GM12801 (cell line): ENCODE measurements at regions not wholly inside any gene's neighbourhood (a gene's known extent, or its start where the extent isn't known, plus 50 kb on each side); places are given as distances from the start of the nearest gene placed in this dataset.

Experiments used
- CTCF ChIP-seq: IDR thresholded peaks from one replicate; pipeline ENCODE4 v1.5.1; 2011; ENCODE audit warnings: control low read depth; ENCODE audit not compliant: insufficient read length; ENCODE audit errors: extremely low read depth

GRCh38 chr7:86956567-86956966 is 102.9 kb downstream of the ELAPOR2 start:
- TF ChIP-seq CTCF, result no peak

- TF ChIP-seq CTCF, result no peak
These were observed 103.5 kb downstream of the ELAPOR2 start for GRCh38 chr7:86955895-86956503.

- no peak for TF ChIP-seq CTCF
These were observed 104.5 kb downstream of the ELAPOR2 start for GRCh38 chr7:86954971-86955370.

GRCh38 chr7:86953653-86954336 is 105.7 kb downstream of the ELAPOR2 start:
- TF ChIP-seq CTCF, result no peak

DNA sequence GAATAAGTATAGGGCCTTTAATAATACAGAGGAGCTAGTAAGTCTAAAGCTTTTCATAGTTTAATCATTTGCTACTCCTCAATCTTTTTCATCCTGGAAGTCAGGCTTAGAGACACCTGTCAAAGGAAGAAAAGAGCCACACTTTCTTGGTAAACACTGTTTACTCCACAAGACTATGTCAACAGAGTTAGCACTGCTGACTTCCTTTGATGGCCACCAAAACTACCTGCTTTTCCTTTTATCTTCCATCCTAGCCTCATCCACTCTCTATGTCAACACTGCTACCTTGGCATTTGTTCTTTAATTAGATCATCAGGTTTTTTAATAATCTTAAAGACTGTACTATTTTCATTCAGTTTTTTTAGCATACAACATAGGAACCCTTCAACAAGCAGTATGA is 106.2 kb downstream of the ELAPOR2 start:
- no peak for TF ChIP-seq CTCF

DNA sequence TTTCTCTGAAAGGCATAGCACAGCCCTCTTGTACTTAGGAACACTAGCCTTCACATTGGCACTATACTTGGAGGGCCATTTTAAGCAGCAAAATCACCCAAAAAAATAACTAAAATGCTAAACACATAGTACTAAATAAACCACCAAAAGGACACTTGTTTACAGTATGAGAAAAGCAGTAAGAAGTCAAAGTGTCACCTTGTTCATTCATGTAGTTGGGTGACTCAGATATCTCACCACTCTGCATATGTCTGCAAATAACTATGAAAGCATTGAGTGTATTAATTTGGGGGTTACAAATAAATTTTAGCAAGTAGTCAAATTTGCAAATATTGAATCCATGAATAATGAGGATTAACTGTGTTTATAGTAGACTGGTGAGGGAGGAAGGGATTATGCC is 107.6 kb downstream of the ELAPOR2 start:
- TF ChIP-seq CTCF, result no peak

- no peak for TF ChIP-seq CTCF
These were observed 108.5 kb downstream of the ELAPOR2 start for GRCh38 chr7:86950944-86951343.

DNA sequence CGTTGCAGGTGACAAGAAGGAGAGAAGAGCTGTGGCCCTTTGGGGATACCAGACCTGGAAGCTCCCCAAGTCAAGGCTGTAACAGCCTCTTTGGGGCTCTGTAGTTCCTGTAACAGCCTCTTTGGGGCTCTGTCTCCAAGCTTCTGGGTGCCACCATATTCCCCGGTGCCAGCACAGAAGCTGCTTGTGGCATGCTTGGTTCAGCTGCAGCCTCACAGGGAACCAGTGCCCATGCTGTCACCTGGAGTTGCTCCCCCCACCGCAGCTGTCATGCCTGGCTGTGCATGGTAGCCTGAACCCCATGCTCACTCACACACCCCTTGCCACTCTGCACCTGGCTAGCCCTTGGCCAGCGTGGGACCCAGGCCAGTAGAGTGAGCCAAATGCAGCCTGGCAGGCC is 109.1 kb downstream of the ELAPOR2 start:
- TF ChIP-seq CTCF, result no peak
